ENCODE measurements at regions not wholly inside any gene's neighbourhood (a gene's known extent, or its start where the extent isn't known, plus 50 kb on each side); places are given as distances from the start of the nearest gene placed in this dataset.

DNA sequence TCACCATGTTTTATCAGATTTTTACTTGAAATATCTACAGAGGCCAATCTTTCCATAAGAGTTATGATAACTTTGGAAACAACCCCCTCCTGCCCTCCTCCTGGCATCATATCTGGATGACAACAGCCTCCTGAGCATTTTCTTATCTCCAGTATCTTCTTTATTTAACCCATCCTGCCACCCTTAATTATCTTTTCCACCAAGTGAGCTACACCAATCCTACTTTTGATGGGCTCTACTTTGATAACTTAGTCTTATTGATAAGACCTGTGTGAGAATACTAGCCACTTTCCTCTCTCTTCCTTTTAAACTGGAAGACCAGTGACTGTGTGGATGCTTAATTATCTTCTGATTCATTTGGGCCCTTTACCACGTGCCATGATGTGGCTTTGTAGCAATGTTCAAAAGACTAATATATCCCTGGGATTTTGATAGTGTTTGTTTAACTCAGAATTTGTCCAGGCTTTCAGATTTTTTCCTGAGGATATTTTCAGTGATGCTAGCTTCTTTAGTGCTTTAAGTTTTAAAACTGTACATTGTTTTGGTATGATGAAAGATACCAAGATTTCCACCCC lies 330.1 kb upstream of the GIMD1 start (continued):
- TF ChIP-seq ZNF140 (CRISPR knock-in tag; IDR thresholded peaks at IDR 0.05), result no peak

DNA sequence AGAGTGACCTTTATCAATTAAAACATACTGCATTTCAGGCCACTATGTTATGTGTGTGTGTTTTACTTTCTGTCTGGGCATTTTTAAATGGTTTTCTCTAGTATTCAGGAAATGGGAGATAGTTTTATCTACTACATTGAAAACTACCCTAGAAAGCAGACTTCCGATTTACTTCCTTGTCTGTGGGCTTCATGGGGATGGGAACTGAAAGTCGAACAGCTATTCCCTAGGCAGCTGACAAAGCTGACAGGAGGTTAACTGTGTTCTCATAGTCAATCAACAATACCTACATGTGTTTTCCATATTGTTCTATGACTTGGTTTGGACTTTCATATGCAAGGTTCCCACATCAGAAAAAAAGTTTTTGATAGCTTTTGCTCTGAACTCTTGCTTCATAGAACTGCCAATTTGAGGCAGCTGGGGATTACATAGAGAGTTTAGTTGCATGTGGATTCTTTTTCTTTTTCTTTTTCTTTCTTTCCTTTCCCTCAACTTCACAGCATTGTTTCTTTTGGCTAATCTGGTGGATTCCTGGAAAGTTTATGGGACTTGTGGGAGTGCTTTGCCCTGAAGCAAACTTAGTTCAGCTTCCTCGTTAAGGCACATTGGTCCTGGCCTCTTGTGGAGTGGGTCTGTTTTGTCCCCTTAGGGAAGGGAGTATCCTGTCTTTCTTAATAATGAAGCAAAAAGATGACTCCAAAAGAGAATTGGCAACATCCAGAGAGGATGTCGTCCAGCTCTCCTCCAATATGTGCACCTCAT lies 327.1 kb upstream of the GIMD1 start:
- Histone ChIP-seq H3K79me2 (ENCODE audit: control insufficient read depth, insufficient read depth, low read length) (no peaks in the 10 kb centered on the region), H3K9me3 (replicated peaks; ENCODE audit: control insufficient read depth, insufficient read depth, low read depth, low read length) (no peaks in the 10 kb centered on the region; the same call in 1 of the 2 replicates), H4K20me1 (replicated peaks; ENCODE audit: control insufficient read depth, insufficient read depth, low read length) (no peaks in the 10 kb centered on the region), H3K27ac (ENCODE audit: extremely low read depth, low read depth, low read length) (no peak overlapping the region), H3K9me1 (ENCODE audit: control insufficient read depth, insufficient read depth, low read length) (no peaks in the 10 kb centered on the region), H3K4me1 (replicated peaks in 1 of 2; ENCODE audit: control insufficient read depth in 2 of 2, insufficient read depth in 2 of 2, low read length in 2 of 2) (no peaks in the 10 kb centered on the region), H3K9ac (ENCODE audit: insufficient read depth in 1 of 2, low read depth in 2 of 2, low read length in 2 of 2) (no peak overlapping the region), H3K36me3 (ENCODE audit: control insufficient read depth, insufficient read depth, low read length) (no peaks in the 10 kb centered on the region), H3K4me3 (no peak overlapping the region), H3K4me2 (ENCODE audit: insufficient read depth, low read length) (no peak overlapping the region), H3K27me3 (ENCODE audit: control insufficient read depth in 2 of 2, insufficient read depth in 2 of 2, low read length in 2 of 2) (no peaks in the 10 kb centered on the region), H2AFZ (ENCODE audit: low read depth, low read length) (no peak overlapping the region)
- ChIA-PET POLR2A (no interaction called here), CTCF (ENCODE audit: low intra/inter-chr PET ratio) (no interaction called here)
- DNase-seq (ENCODE audit: extremely low read depth in 1 of 4, low spot score in 3 of 4), result no peak
- no peak for FAIRE-seq
- 2% methylated on average over 4 of the region's 4 CpGs for WGBS (ENCODE audit: insufficient coverage, low coverage, missing lambda C conversion rate)
- intact Hi-C loops (cut with micrococcal nuclease), result no loop called here
- TF ChIP-seq, protein P1, sequence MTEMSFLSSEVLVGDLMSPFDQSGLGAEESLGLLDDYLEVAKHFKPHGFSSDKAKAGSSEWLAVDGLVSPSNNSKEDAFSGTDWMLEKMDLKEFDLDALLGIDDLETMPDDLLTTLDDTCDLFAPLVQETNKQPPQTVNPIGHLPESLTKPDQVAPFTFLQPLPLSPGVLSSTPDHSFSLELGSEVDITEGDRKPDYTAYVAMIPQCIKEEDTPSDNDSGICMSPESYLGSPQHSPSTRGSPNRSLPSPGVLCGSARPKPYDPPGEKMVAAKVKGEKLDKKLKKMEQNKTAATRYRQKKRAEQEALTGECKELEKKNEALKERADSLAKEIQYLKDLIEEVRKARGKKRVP (CRISPR knock-in tag; IDR thresholded peaks at IDR 0.05), result no peak
- TF ChIP-seq ZNF24 (IDR thresholded peaks at IDR 0.05) (no peak), DNMT1 (IDR thresholded peaks at IDR 0.05) (no peak), CSDE1 (IDR thresholded peaks at IDR 0.05) (no peak)
- no TSS peak for BruUV-seq (replicated peaks)
- ATAC-seq, result no peak
- in situ Hi-C loops (cut with MboI), result no loop called here
